G401 (cell line): ENCODE measurements at regions not wholly inside any gene's neighbourhood (a gene's known extent, or its start where the extent isn't known, plus 50 kb on each side); places are given as distances from the start of the nearest gene placed in this dataset.

Experiments
- DNase-seq: peaks from one replicate; pipeline ENCODE4 v3.0.0-alpha.2; 2015; ENCODE audit warnings: low spot score
- in situ Hi-C: cut with HindIII; loops from 2 replicates; pipeline ENCODE4 v1.10.0; 2016; ENCODE audit warnings: low sequenced_read_pairs, mixed read lengths

- no peak for DNase-seq
Observed at GRCh38 chr11:103530257-103530656, 421.0 kb downstream of the DYNC2H1 start.

DNA sequence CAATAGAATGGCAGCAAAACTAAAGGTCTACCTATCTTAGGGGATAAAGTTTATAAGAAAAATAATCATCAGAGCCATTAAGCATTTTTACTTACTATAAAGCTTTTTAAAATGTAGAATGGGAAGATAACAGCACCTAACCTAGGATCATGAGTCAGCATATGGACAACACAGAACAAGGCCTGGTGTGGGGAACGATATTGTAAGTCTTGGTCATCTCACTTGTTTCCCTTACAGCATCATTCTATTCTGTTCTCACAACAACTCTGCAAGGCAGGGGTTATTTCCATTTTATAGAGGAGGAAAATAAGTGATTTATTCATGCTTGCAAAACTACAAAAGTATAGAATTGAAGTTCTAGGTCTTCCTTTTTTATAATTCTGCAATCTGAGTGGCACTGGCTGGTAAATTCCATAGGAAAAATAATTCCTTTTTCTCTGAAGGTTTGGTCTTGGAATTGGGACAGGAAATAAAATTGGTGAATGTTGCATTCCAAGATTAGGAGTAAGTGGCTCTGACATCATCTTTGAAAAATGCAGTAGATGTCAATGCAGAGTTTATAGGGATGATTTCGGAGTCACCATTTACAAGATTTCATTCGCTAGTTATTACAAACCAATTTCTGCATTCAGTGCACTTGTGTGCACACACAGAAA lies 423.0 kb downstream of the DYNC2H1 start:
- in situ Hi-C loops: no loop called here
- no peak for DNase-seq

More at GRCh38 chr11:103530257-103530656, 421.0 kb downstream of the DYNC2H1 start:
- in situ Hi-C loops: no loop called here

DNA sequence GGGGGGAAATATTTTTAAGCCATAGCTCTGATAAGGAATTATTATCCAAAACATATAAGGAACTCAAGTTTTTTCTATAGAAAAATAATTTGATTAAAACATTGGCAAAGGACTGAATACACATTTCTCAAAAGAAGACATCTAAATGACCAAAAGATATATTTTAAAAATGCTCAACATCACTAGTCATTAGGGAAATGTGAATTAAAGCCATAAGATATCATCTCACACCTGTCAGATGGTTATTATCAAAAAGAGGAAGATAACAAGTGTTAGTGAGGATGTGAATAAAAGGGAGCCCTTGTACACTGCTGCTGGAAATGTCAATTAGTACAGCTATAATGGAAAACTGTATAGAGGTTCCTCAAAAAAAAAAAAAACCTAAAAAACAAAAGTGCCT lies 425.0 kb downstream of the DYNC2H1 start:
- in situ Hi-C loops: no loop called here
- DNase-seq: no peak

DNA sequence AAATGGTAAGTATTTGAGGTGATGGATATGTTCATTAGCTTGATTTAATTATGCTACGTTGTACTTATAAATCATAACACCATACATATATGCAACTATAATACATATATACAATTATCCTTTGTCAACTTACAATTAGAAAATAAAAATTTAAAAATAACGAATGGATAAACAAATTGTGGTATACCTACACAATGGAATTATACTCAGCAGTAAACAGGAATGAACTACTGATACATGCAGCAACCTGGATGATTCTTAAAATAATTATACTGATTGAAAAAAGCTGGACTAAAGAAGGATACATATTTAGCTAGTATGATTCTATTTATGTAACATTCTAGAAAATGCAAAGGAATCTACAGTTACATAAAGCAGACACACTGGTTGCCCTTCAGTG lies 425.7 kb downstream of the DYNC2H1 start:
- DNase-seq: no peak
- in situ Hi-C loops: no loop called here

GRCh38 chr11:103536335-103536722 lies 427.1 kb downstream of the DYNC2H1 start:
- in situ Hi-C loops: no loop called here
- DNase-seq: no peak

DNA sequence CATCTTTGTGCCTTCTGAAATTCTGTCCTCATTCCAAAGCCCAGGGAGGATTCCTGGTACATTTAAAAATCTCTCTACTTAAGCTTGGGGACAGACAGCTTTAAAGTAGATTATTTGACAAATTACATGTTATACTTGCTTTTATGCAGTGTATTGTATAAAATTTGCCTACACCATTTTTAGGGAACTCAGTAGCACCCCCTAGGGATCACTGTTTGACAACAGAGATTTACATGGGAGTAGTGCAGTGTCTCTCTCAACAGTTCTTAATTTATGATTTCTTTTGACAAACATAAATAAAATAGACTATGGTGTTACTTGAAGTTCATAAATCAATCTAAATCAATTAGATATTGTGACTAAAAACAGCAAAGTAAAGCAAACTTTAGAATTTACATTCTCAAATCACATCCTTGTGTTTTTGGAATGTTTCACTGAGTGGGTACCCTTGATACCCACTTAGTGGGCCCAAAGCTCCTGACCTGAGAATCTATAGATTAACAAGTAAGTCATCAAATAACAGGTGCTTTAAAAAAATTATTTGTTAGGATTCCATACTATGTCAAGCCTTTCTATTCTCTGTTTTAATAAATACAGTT lies 428.8 kb downstream of the DYNC2H1 start:
- in situ Hi-C loops: no loop called here
- DNase-seq: no peak

DNA sequence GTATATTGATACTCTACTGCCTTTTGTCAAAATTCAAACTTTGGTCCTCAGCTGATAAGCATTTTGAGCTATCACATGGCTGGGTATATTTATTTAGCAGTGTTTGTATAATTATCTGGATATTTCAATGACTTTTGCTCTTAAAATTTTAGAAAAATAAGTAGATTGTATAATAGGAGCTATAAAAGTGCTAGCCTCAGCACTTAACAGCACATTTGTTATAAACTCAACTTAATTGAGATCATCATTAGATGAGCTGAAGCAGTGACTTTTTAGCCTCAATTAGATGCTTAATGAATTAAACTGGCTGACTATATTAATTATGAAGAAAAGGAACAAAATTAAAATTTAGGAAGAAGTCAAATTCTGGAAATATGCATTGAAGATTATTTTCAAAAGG lies 429.9 kb downstream of the DYNC2H1 start:
- in situ Hi-C loops: no loop called here
- no peak for DNase-seq

- in situ Hi-C loops: no loop called here
- no peak for DNase-seq
Observed at GRCh38 chr11:103541186-103541795, 432.1 kb downstream of the DYNC2H1 start.

DNA sequence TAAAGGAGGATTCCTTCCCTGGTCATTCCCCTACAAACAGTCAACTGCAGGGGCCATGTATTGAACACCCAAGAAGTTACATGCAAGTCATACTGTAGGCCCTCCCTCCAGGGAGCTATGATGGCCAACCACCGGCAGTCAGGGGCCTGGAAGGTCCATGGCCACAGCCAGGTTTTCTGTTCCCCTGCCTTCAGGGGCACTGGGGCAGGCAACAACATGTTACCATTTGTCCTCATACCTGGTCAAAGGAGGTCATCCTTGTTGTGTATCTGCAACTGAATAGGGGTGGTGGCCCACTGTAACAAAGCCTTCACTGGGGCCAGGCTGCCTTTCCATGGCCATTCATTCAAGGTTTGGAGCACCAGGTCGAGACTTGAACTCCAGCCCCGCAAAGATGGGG lies 433.6 kb downstream of the DYNC2H1 start:
- DNase-seq: no peak
- in situ Hi-C loops: no loop called here

DNA sequence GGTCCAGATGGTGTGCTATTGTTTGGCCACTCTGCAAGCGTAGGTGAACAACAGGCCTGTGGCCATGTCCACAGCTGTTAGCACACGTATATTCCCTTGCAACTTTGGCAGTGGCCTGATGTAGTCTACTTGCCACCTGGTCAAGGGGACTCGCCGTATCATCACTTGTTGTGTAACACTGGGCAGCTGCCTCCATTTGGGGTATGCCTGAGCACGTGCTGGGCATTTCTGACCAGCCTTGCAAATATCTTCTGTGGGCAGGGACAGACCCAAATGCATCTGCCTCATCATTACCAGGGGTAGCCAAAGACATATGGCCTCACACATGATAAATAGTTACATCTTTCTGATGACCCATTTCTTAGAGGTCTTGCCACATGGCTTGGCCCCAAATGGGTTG lies 434.2 kb downstream of the DYNC2H1 start:
- DNase-seq: no peak
- in situ Hi-C loops: no loop called here

- in situ Hi-C loops: no loop called here
Observed at GRCh38 chr11:103544874-103545273, 435.6 kb downstream of the DYNC2H1 start.

DNA sequence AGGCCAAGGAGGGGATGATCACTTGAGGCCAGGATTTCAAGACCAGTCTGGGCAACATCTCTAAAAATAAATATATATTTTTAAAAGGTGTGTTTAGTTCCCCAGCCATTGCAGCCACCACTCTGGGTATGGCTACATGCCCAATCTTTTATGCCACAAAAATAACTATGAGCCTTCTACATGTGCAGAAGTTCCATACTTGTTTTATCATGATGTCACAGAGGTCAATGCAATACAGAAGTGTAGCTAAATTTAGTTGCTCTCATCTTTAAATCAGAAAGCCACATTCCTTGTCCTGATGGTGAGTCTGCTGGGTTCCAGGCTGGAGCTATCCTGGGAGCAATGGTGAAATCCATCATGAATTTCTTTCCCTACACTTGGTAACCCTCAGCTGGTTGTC lies 436.3 kb downstream of the DYNC2H1 start:
- in situ Hi-C loops: no loop called here
- no peak for DNase-seq

More at GRCh38 chr11:103544874-103545273, 435.6 kb downstream of the DYNC2H1 start:
- no peak for DNase-seq

GRCh38 chr11:103546236-103546635 lies 437.0 kb downstream of the DYNC2H1 start:
- in situ Hi-C loops: no loop called here
- DNase-seq: no peak

DNA sequence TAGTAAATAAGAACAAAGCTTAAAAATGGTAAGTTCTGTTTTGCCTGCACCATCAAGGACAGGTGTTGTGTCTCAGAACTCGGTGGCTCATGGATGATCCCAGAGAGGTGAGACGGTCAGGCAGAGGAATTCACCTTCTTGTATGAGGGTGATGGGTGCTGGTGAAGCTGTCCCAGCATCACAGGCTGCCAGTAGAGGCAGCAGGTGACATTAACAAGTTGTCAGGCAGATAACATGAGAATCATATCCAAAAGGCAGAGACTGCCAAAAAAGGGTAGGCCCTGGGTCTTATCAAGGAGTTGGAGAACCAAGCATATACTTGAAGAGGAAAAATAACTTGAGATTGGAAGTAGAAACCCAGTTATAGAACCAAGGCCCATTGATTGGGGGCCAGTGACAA lies 437.8 kb downstream of the DYNC2H1 start:
- in situ Hi-C loops: no loop called here
- no peak for DNase-seq

DNA sequence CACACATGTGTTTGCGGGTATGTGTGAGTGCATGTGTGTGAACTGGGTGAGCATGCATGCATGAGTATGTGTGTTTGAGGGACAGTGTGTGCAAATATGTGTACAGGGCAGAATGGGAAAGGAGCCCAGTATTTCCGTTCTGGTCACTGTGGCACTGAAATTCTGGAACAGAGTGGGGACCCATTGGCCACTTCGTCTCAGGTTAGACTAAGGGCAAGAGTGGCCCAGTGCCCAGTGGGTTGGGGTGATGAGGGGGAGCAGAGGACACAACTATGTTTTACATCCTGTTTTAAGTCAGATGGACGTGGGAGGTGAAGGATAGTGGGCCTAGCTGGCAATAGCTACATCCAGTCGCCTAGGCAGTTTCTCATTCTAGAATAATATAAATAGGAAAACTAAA lies 438.5 kb downstream of the DYNC2H1 start:
- in situ Hi-C loops: no loop called here
- no peak for DNase-seq

- no peak for DNase-seq
- in situ Hi-C loops: no loop called here
Observed at GRCh38 chr11:103548838-103549237, 439.6 kb downstream of the DYNC2H1 start.

- no peak for DNase-seq
- in situ Hi-C loops: no loop called here
Observed at GRCh38 chr11:103550811-103551210, 441.6 kb downstream of the DYNC2H1 start.

GRCh38 chr11:103552086-103552485 lies 442.9 kb downstream of the DYNC2H1 start:
- no peak for DNase-seq
- in situ Hi-C loops: no loop called here

DNA sequence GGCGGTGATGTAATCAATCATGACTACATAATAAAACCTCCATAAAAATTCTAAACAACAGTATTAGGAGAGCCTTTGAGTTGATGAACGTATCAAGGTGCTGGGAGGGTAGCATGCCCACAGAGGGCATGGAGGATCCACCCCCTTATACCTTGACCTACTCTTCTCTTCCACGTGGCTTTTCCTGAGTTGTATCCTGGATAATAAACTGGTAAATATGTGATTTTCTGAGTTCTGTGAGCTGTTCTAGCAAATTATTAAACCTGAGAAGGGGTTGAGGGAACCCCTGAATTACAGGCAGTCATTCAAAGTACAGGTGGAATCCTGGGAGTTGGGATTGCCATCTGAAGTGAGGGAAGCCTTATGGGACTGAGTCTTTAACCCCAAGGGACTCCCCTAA lies 446.9 kb downstream of the DYNC2H1 start:
- no peak for DNase-seq

GRCh38 chr11:103566116-103566515 lies 456.9 kb downstream of the DYNC2H1 start:
- in situ Hi-C loops: no loop called here
- no peak for DNase-seq

More for the DNA sequence above, 446.9 kb downstream of the DYNC2H1 start:
- in situ Hi-C loops: no loop called here

- no peak for DNase-seq
- in situ Hi-C loops: no loop called here
Observed at GRCh38 chr11:103581760-103582159, 454.7 kb upstream of the DDI1 start.
